Erythroblast (primary cell): ENCODE measurements at regions not wholly inside any gene's neighbourhood (a gene's known extent, or its start where the extent isn't known, plus 50 kb on each side); places are given as distances from the start of the nearest gene placed in this dataset.

Source experiments
- GATA1 ChIP-seq: IDR thresholded peaks from 2 replicates; pipeline ENCODE4 v1.6.1; 2011; ENCODE audit warnings: low read depth, mild to moderate bottlenecking, control low read depth, low read length, moderate library complexity
- POLR2A ChIP-seq: IDR thresholded peaks from 2 replicates; pipeline ENCODE4 v1.6.1; 2011; ENCODE audit warnings: mild to moderate bottlenecking, low read length

DNA sequence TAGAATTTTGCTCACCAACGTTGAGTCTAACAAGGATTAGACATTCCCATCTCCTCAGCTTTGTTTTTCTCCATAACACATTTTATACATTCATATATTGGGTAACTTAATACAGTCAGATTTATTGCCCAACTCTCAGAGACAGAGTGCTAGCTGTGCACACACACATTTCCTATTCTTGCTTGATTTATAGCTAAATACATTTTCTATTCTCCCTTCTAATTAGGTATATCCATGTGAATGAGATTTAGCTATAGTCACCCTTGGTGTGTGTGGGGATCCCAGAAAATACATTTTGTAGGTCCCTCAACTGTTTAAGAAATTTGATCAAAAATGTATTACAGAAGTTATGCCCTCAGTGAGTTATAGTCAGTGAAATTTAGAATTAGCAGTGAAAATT lies 715.4 kb downstream of the NSUN3 start:
- TF ChIP-seq POLR2A, result no peak
- no peak for TF ChIP-seq GATA1
